BE2C (cell line): ENCODE measurements at regions not wholly inside any gene's neighbourhood (a gene's known extent, or its start where the extent isn't known, plus 50 kb on each side); places are given as distances from the start of the nearest gene placed in this dataset.

Experiments
- DNase-seq: peaks from one replicate; pipeline ENCODE4 v3.0.0-alpha.2; 2020
- H3K27me3 ChIP-seq: fragments of 250-450 bp; sonication (Bioruptor Pico); 2 replicates; pipeline ENCODE4 v1.5.1; 2020; ENCODE audit warnings: mild to moderate bottlenecking
- H3K36me3 ChIP-seq: fragments of 250-450 bp; sonication (Bioruptor Pico); 2 replicates; pipeline ENCODE4 v1.5.1; 2020; ENCODE audit warnings: mild to moderate bottlenecking
- H3K4me1 ChIP-seq: fragments of 250-450 bp; sonication (Bioruptor Pico); 2 replicates; pipeline ENCODE4 v1.5.1; 2020
- H3K4me3 ChIP-seq: 2 replicates; pipeline ENCODE4 v1.5.1; 2011; ENCODE audit warnings: low read depth, low read length
- H3K9me3 ChIP-seq: fragments of 250-450 bp; sonication (Bioruptor Pico); 2 replicates; pipeline ENCODE4 v1.5.1; 2020
- TF ChIP-seq, protein P1 (sequence below): IDR thresholded peaks from 2 replicates; pipeline ENCODE4 v1.5.1; 2012; ENCODE audit warnings: mild to moderate bottlenecking, low read depth, low read length

DNA sequence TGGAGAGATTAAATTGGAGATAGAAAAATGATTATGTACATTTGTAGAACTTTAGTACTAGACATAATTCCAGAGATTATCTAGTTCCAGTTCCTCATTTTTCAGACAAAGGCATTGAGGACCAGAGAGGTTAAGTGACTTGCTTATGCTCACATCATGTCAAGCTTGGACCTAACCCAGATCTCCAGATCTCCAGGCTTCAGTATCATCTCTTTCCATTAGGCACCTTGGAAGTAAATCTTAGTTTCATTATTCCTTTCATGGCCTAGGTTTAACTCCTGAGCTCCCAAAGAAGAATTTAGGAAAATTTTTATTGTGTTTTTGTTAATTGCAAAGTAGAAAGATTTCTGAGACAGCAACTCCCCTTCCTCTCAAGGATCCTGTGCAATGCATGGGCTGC, 148.8 kb downstream of the GATB start:
- DNase-seq = no peak
- Histone ChIP-seq H3K4me1 (peaks cover 3% of the 10 kb centered on the region; the same call in 1 of the 2 replicates), H3K27me3 (no peaks in the 10 kb centered on the region), H3K36me3 (no peaks in the 10 kb centered on the region), H3K4me3 (no peak overlapping the region), H3K9me3 (no peaks in the 10 kb centered on the region)
- TF ChIP-seq, protein P1, sequence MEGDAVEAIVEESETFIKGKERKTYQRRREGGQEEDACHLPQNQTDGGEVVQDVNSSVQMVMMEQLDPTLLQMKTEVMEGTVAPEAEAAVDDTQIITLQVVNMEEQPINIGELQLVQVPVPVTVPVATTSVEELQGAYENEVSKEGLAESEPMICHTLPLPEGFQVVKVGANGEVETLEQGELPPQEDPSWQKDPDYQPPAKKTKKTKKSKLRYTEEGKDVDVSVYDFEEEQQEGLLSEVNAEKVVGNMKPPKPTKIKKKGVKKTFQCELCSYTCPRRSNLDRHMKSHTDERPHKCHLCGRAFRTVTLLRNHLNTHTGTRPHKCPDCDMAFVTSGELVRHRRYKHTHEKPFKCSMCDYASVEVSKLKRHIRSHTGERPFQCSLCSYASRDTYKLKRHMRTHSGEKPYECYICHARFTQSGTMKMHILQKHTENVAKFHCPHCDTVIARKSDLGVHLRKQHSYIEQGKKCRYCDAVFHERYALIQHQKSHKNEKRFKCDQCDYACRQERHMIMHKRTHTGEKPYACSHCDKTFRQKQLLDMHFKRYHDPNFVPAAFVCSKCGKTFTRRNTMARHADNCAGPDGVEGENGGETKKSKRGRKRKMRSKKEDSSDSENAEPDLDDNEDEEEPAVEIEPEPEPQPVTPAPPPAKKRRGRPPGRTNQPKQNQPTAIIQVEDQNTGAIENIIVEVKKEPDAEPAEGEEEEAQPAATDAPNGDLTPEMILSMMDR = no peak

DNA sequence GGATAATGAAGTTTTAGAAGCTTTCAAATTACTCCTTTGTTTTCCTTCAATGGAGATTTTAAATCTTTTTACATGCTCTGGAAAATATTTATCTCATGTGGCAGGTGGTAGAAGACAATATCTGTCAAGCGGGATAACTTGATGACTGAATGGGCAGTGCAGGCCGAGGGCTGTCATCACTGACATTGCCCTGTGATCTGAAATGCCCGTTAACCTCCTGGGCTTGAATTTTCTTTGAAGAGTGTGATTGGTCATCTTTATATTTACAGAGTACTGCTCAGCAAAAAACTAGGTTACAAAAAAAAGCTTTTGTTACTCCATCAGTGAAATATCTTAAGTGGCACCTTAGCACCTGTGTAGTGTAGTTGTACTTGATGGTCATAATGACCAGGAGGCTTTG, 147.5 kb downstream of the GATB start:
- no peaks in the 10 kb centered on the region for H3K9me3 ChIP-seq
- no peaks in the 10 kb centered on the region for H3K4me1 ChIP-seq
- TF ChIP-seq, protein P1 = no peak
- no peaks in the 10 kb centered on the region for H3K36me3 ChIP-seq
- H3K4me3 ChIP-seq = no peak overlapping the region
- no peak for DNase-seq
- H3K27me3 ChIP-seq = no peaks in the 10 kb centered on the region

DNA sequence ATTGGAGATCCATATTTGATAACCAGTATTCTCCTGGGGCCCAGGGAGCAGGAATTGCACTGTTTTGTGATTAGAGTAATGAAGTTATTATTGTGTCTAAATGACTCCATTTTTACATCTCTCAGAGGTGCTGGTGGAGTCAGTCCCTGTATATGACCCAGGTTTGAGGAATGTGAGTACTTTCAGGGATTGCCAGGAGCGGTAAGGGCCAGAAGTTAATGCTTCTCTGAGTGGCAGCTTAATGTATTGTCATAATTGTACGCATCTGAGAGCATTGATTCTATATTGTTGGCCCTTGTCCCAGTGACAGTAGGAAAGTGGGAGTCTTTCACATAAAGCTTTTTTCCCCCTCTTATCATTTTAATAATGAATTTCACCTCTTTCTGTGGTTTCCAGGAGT, 146.2 kb downstream of the GATB start:
- no peak for DNase-seq
- no peak overlapping the region for H3K4me3 ChIP-seq
- H3K4me1 ChIP-seq = no peaks in the 10 kb centered on the region
- H3K27me3 ChIP-seq = no peaks in the 10 kb centered on the region
- no peaks in the 10 kb centered on the region for H3K36me3 ChIP-seq
- H3K9me3 ChIP-seq = no peaks in the 10 kb centered on the region
- TF ChIP-seq, protein P1 = no peak

DNA sequence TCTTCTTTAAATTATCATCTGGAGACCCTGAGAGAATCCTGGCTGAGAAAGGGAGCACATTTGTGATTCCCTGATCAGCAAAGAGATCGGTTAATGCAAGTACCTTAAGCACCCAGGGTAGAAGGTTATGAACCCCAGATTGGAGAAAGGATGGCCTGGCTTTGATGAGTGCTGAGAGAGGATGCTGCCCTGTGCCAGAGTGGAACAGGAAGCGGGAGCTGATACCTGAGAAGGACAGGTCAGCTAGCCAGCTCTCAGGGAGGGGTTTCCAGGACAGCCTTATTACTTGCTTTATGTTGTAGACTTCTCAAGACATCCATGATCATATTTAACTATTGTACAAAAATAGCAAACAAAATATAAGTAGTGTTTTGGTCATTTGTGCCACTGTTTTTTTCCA, 141.9 kb downstream of the GATB start:
- TF ChIP-seq, protein P1 = no peak

DNA sequence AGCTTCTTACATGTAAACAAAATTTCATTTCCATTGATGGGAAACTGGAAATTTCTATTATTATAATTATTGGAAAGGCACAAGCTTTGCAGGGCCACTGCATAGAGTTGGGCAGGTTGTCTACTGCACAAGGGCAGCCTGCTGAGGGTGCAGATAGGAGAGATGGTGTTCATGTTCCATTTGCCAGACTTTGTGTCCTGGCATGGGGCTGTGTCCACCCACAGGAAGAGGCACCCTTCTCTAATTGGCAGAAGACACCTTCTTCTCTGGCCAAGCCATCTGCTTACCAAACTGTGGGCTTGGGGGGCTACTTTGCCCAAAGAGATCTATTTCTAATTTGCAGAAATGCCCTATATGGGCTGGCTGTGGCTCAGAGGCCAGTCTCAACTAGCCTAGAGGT, 140.7 kb downstream of the GATB start:
- Histone ChIP-seq H3K27me3 (no peaks in the 10 kb centered on the region), H3K4me3 (no peak overlapping the region), H3K9me3 (no peaks in the 10 kb centered on the region), H3K36me3 (no peaks in the 10 kb centered on the region), H3K4me1 (no peaks in the 10 kb centered on the region)
- no peak for DNase-seq
- TF ChIP-seq, protein P1 = no peak

More for the DNA sequence above, 141.9 kb downstream of the GATB start:
- no peaks in the 10 kb centered on the region for H3K4me1 ChIP-seq
- H3K36me3 ChIP-seq = no peaks in the 10 kb centered on the region
- no peak for DNase-seq
- no peak overlapping the region for H3K4me3 ChIP-seq
- no peaks in the 10 kb centered on the region for H3K27me3 ChIP-seq
- no peaks in the 10 kb centered on the region for H3K9me3 ChIP-seq
